Neutrophil (primary cell): ENCODE measurements at regions not wholly inside any gene's neighbourhood (a gene's known extent, or its start where the extent isn't known, plus 50 kb on each side); places are given as distances from the start of the nearest gene placed in this dataset.

ENCODE experiments used
- H3K27ac ChIP-seq: fragments of 200-600 bp; sonication (generic); 2 replicates; pipeline ENCODE4 v1.5.1; 2016; ENCODE audit warnings: mild to moderate bottlenecking, moderate library complexity
- H3K27me3 ChIP-seq: fragments of 200-600 bp; sonication (generic); 2 replicates; pipeline ENCODE4 v1.6.0; 2016; ENCODE audit warnings: mild to moderate bottlenecking
- H3K36me3 ChIP-seq: fragments of 200-600 bp; sonication (generic); 2 replicates; pipeline ENCODE4 v1.5.1; 2017
- H3K4me1 ChIP-seq, 2 experiments: fragments of 200-600 bp in 1 of 2; sonication (generic) in 1 of 2; 1 replicate in 1 of 2; 2 replicates in 1 of 2; pipeline versions ENCODE4 v1.5.1 to v1.6.1; 2013 to 2016; ENCODE audit warnings: low read depth in 1 of 2, low read length in 1 of 2, mild to moderate bottlenecking in 1 of 2, moderate library complexity in 1 of 2; ENCODE audit not compliant: control insufficient read depth in 1 of 2, insufficient read depth in 1 of 2
- H3K4me3 ChIP-seq, 2 experiments: fragments of 200-600 bp in 1 of 2; sonication (generic) in 1 of 2; 1 replicate in 1 of 2; 2 replicates in 1 of 2; pipeline ENCODE4 v1.5.1; 2013 to 2016; ENCODE audit warnings: low read depth in 1 of 2, low read length in 1 of 2, mild to moderate bottlenecking in 1 of 2, moderate library complexity in 1 of 2
- H3K9me3 ChIP-seq: fragments of 200-600 bp; sonication (generic); 2 replicates; pipeline ENCODE4 v1.5.1; 2016
- CTCF ChIP-seq: fragments of 200-600 bp; sonication (generic); IDR thresholded peaks from 2 replicates; pipeline ENCODE4 v1.5.1; 2016; ENCODE audit warnings: antibody characterized with exemption

- H3K4me3 ChIP-seq = no peak overlapping the region
- H3K27me3 ChIP-seq = peaks cover 22% of the 10 kb centered on the region
- no peak for TF ChIP-seq CTCF
- no peaks in the 10 kb centered on the region for H3K4me1 ChIP-seq
- H3K27ac ChIP-seq = no peak overlapping the region
- H3K36me3 ChIP-seq = no peaks in the 10 kb centered on the region
- no peaks in the 10 kb centered on the region for H3K9me3 ChIP-seq
Observed at GRCh38 chr22:48251629-48252028, 1489.2 kb downstream of the TBC1D22A start.

GRCh38 chr22:48250937-48251530 lies 1488.6 kb downstream of the TBC1D22A start:
- no peak for TF ChIP-seq CTCF
- Histone ChIP-seq H3K27me3 (peaks cover 22% of the 10 kb centered on the region), H3K9me3 (no peaks in the 10 kb centered on the region), H3K36me3 (no peaks in the 10 kb centered on the region), H3K27ac (no peak overlapping the region), H3K4me3 (no peak overlapping the region), H3K4me1 (no peaks in the 10 kb centered on the region)

- H3K27me3 ChIP-seq = peaks cover 20% of the 10 kb centered on the region
- H3K27ac ChIP-seq = no peak overlapping the region
- no peak for TF ChIP-seq CTCF
- H3K4me1 ChIP-seq = no peaks in the 10 kb centered on the region
- H3K36me3 ChIP-seq = no peaks in the 10 kb centered on the region
- H3K4me3 ChIP-seq = no peak overlapping the region
- H3K9me3 ChIP-seq = no peaks in the 10 kb centered on the region
Observed at GRCh38 chr22:48250286-48250895, 1487.9 kb downstream of the TBC1D22A start.

DNA sequence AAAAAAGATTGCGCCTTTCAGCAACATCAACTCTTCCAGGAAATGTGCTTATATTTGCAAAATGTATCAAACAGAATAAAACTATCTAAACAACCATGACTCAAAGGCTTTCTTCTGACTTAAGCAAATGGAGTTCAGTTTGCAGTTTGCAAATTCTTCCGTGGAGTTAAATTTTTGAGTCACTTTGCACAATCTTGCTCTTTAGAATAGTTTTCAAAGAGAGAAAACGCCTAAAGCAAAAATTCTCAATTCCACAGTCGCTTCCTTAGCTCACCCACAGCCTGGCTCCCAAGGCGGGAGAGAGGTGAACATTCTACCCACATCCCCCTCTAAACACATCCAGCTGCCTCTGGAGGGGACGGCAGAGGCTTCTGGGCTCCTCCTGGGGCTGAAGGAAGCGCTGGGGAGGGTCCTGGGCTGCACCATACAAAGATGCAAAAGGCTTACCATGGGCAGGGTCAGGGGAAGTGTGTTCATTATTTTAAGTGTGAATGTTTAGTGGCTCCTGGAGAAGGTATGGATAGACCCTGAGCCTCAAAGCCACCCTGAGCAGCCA lies 1487.3 kb downstream of the TBC1D22A start:
- TF ChIP-seq CTCF = no peak
- H3K4me1 ChIP-seq = no peaks in the 10 kb centered on the region
- H3K4me3 ChIP-seq = no peak overlapping the region
- no peaks in the 10 kb centered on the region for H3K36me3 ChIP-seq
- H3K27ac ChIP-seq = no peak overlapping the region
- H3K27me3 ChIP-seq = peaks cover 14% of the 10 kb centered on the region
- no peaks in the 10 kb centered on the region for H3K9me3 ChIP-seq

- Histone ChIP-seq H3K27me3 (peaks cover 6% of the 10 kb centered on the region), H3K9me3 (no peaks in the 10 kb centered on the region), H3K36me3 (no peaks in the 10 kb centered on the region), H3K4me3 (no peak overlapping the region), H3K27ac (no peak overlapping the region), H3K4me1 (no peaks in the 10 kb centered on the region)
- no peak for TF ChIP-seq CTCF
Observed at GRCh38 chr22:48248901-48249455, 1486.5 kb downstream of the TBC1D22A start.
